ENCODE measurements at regions not wholly inside any gene's neighbourhood (a gene's known extent, or its start where the extent isn't known, plus 50 kb on each side); places are given as distances from the start of the nearest gene placed in this dataset.

DNA sequence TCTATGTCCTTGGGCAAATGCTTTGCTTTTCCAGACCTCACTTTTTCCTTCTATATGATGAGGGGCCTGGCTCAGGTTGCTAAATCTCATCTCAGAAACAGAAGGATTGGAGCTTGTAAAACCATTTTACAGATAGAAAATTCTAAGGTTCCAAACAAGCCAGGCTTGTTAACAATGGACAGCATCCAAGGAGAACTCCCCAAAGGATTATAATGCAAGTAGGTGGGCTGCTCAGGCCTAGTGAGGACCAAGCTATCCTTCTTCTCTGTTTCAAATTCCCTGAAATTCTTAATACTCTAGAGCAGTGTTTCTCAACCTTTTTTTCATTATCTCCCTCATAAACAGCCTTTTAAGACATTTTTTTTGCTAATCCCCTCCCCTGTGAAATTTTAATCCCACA is 269.8 kb downstream of the TMEM38B start:
- CTCF ChIA-PET, result no interaction called here
- BruUV-seq (replicated peaks), result no TSS peak
- Mint-ChIP-seq H3K27me3 (ENCODE audit: unreplicated experiment) (no peaks in the 10 kb centered on the region), H3K27ac (ENCODE audit: unreplicated experiment) (no peak overlapping the region), H3K4me1 (ENCODE audit: low read depth, unreplicated experiment) (peaks cover 11% of the 10 kb centered on the region), H3K9me3 (ENCODE audit: low read depth, unreplicated experiment) (no peaks in the 10 kb centered on the region), H3K4me3 (ENCODE audit: low read depth, unreplicated experiment) (no peak overlapping the region), H3K36me3 (ENCODE audit: insufficient read depth, unreplicated experiment) (no peaks in the 10 kb centered on the region)
- TF ChIP-seq, protein P1, sequence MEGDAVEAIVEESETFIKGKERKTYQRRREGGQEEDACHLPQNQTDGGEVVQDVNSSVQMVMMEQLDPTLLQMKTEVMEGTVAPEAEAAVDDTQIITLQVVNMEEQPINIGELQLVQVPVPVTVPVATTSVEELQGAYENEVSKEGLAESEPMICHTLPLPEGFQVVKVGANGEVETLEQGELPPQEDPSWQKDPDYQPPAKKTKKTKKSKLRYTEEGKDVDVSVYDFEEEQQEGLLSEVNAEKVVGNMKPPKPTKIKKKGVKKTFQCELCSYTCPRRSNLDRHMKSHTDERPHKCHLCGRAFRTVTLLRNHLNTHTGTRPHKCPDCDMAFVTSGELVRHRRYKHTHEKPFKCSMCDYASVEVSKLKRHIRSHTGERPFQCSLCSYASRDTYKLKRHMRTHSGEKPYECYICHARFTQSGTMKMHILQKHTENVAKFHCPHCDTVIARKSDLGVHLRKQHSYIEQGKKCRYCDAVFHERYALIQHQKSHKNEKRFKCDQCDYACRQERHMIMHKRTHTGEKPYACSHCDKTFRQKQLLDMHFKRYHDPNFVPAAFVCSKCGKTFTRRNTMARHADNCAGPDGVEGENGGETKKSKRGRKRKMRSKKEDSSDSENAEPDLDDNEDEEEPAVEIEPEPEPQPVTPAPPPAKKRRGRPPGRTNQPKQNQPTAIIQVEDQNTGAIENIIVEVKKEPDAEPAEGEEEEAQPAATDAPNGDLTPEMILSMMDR (IDR thresholded peaks at IDR 0.05; ENCODE audit: unreplicated experiment), result no peak
- DNase-seq, result no peak
- intact Hi-C loops (cut with micrococcal nuclease; ENCODE audit: unreplicated experiment), result no loop called here

DNA sequence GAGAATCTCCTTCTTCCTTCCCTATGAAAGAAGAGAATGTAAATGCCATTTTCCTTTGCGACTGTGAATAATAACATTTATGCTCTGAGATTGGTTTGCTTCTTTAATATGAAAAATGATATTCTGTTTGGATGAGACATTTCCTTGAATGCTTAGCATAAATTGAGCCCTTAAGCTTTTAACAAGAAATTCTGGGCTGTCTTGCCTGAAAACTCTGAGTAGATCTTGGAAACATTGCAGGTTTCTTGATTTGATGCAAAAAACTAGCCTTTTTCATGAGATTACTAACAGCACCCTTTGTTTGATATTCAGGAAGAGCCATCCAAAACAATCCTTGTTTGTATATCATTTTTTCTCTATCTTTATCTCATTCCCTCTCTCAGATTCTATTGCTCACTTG is 272.5 kb downstream of the TMEM38B start:
- no peak overlapping the region for H3K27ac Mint-ChIP-seq (ENCODE audit: unreplicated experiment)
- DNase-seq, result no peak
- no peaks in the 10 kb centered on the region for H3K27me3 Mint-ChIP-seq (ENCODE audit: unreplicated experiment)
- H3K36me3 Mint-ChIP-seq (ENCODE audit: insufficient read depth, unreplicated experiment), result no peaks in the 10 kb centered on the region
- no peaks in the 10 kb centered on the region for H3K4me1 Mint-ChIP-seq (ENCODE audit: low read depth, unreplicated experiment)
- H3K4me3 Mint-ChIP-seq (ENCODE audit: low read depth, unreplicated experiment), result no peak overlapping the region
- H3K9me3 Mint-ChIP-seq (ENCODE audit: low read depth, unreplicated experiment), result no peaks in the 10 kb centered on the region
- intact Hi-C loops (cut with micrococcal nuclease; ENCODE audit: unreplicated experiment), result no loop called here
- CTCF ChIA-PET, result no interaction called here
- BruUV-seq (replicated peaks), result no TSS peak
- TF ChIP-seq, protein P1 (IDR thresholded peaks at IDR 0.05; ENCODE audit: unreplicated experiment), result no peak

DNA sequence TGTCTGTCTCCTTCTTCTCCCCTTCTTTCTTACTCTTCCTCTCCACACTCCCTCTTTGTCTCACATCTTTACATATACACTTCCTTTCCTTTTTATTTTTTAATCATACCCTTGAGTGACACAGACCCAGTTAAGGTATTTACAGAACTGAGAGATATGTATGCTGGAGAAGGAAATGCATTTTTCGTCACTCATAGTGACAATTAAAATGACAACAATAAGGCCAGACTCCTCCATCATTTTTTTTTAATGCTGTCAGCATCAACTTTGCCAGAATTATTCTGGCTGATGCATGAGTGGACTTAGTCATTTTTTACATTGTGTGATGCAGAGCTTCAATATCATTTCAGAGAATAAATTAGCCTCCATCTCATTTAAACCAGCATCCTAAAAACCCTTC is 272.9 kb downstream of the TMEM38B start:
- Mint-ChIP-seq H3K4me1 (ENCODE audit: low read depth, unreplicated experiment) (no peaks in the 10 kb centered on the region), H3K36me3 (ENCODE audit: insufficient read depth, unreplicated experiment) (no peaks in the 10 kb centered on the region), H3K27ac (ENCODE audit: unreplicated experiment) (no peak overlapping the region), H3K4me3 (ENCODE audit: low read depth, unreplicated experiment) (no peak overlapping the region), H3K27me3 (ENCODE audit: unreplicated experiment) (no peaks in the 10 kb centered on the region), H3K9me3 (ENCODE audit: low read depth, unreplicated experiment) (no peaks in the 10 kb centered on the region)
- TF ChIP-seq, protein P1 (IDR thresholded peaks at IDR 0.05; ENCODE audit: unreplicated experiment), result no peak
- intact Hi-C loops (cut with micrococcal nuclease; ENCODE audit: unreplicated experiment), result no loop called here
- DNase-seq, result no peak
- CTCF ChIA-PET, result no interaction called here
- BruUV-seq (replicated peaks), result no TSS peak

DNA sequence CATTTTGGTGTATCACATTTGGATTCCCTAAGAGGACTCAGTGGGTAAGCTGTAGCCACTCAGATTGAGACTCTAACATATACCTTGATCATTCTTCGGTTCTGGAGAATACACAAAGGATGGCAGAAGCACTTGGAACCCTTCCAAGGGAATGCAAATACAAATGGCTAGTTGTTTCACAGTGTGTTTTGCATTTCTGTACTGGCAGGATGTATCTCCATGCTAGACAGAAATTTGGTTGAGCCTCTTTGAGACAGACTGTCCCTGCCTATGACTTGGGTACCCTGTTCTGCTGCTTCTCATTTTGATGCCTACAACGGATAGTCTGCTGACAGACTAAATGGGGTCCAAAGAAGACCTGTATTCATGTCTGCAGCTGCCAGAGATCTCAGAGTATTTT is 273.5 kb downstream of the TMEM38B start:
- no TSS peak for BruUV-seq (replicated peaks)
- CTCF ChIA-PET, result no interaction called here
- Mint-ChIP-seq H3K27me3 (ENCODE audit: unreplicated experiment) (no peaks in the 10 kb centered on the region), H3K27ac (ENCODE audit: unreplicated experiment) (no peak overlapping the region), H3K4me1 (ENCODE audit: low read depth, unreplicated experiment) (no peaks in the 10 kb centered on the region), H3K9me3 (ENCODE audit: low read depth, unreplicated experiment) (no peaks in the 10 kb centered on the region), H3K36me3 (ENCODE audit: insufficient read depth, unreplicated experiment) (no peaks in the 10 kb centered on the region), H3K4me3 (ENCODE audit: low read depth, unreplicated experiment) (no peak overlapping the region)
- intact Hi-C loops (cut with micrococcal nuclease; ENCODE audit: unreplicated experiment), result no loop called here
- no peak for DNase-seq
- TF ChIP-seq, protein P1 (IDR thresholded peaks at IDR 0.05; ENCODE audit: unreplicated experiment), result no peak
